GM12878 (cell line): ENCODE measurements at regions not wholly inside any gene's neighbourhood (a gene's known extent, or its start where the extent isn't known, plus 50 kb on each side); places are given as distances from the start of the nearest gene placed in this dataset.

Experiments
- ATAC-seq: fragments of 200-7000 bp; cut with Tn5 transposase; 3 replicates; pipeline ENCODE4 v1.9.1; 2020; ENCODE audit warnings: mild to moderate bottlenecking, moderate library complexity
- BruUV-seq: library from RNA; stranded (reverse); fragments of 400-500 nt; replicated peaks from 2 replicates; lab custom pipeline; 2021; lab: Mats Ljungman, UMichigan
- CTCF ChIA-PET: fragments of 300-600 bp; sonication (Branson Sonifier 250); formaldehyde crosslinking; extraction: SDS; loops from one replicate; lab custom pipeline; 2021; ENCODE audit warnings: inconsistent platforms; lab: Yijun Ruan, JAX
- POLR2A ChIA-PET: fragments of 350-600 bp; formaldehyde crosslinking; extraction: SDS; loops from one replicate; lab custom pipeline; 2021; ENCODE audit warnings: inconsistent platforms; lab: Charles Lee
- RAD21 ChIA-PET: fragments of 300-600 bp; sonication (Branson Sonifier 250); formaldehyde crosslinking; loops from one replicate; lab custom pipeline; 2023; ENCODE audit warnings: antibody characterized with exemption; ENCODE audit not compliant: unreplicated experiment; lab: Charles Lee
- SMC1A ChIA-PET: fragments of 300-600 bp; sonication (Branson Sonifier 250); formaldehyde crosslinking; loops from one replicate; lab custom pipeline; 2023; ENCODE audit not compliant: unreplicated experiment, uncharacterized antibody; lab: Charles Lee
- DNase-seq: peaks from one replicate; pipeline ENCODE4 v3.0.0-alpha.2; 2011; ENCODE audit warnings: low read depth, low spot score
- FAIRE-seq: peaks from 3 replicates; lab custom pipeline; 2011; peaks lifted over from hg19 to GRCh38; lab: Jason Lieb, UNC
- H2AFZ ChIP-seq: 2 replicates; pipeline ENCODE4 v1.6.0; 2011; ENCODE audit warnings: low read depth, low read length, control low read depth; ENCODE audit not compliant: control insufficient read depth
- H3K27ac ChIP-seq: 2 replicates; pipeline ENCODE4 v1.5.1; 2011; ENCODE audit warnings: control low read depth; ENCODE audit not compliant: control insufficient read depth, insufficient read depth
- H3K27me3 ChIP-seq, 2 experiments: replicated peaks in 1 of 2; 2 replicates each; pipeline versions ENCODE4 v1.6.0 to v1.6.1; 2011; ENCODE audit warnings: low read length in 1 of 2; ENCODE audit not compliant: control insufficient read depth in 2 of 2, insufficient read depth in 2 of 2
- H3K36me3 ChIP-seq, 2 experiments: 2 replicates each; pipeline ENCODE4 v1.5.1; 2011; ENCODE audit warnings: low read length in 1 of 2; ENCODE audit not compliant: control insufficient read depth in 2 of 2, insufficient read depth in 2 of 2
- H3K4me1 ChIP-seq: 2 replicates; pipeline ENCODE4 v1.6.1; 2011; ENCODE audit warnings: mild to moderate bottlenecking, low read length, moderate library complexity, mixed read lengths; ENCODE audit not compliant: control insufficient read depth, insufficient read depth
- H3K4me2 ChIP-seq: 2 replicates; pipeline ENCODE4 v1.6.0; 2011; ENCODE audit warnings: control low read depth; ENCODE audit not compliant: control insufficient read depth, insufficient read depth
- H3K4me3 ChIP-seq: fragments of 200-600 bp; sonication (generic); 2 replicates; pipeline ENCODE4 v1.5.1; 2016
- H3K79me2 ChIP-seq: 2 replicates; pipeline ENCODE4 v1.6.0; 2011; ENCODE audit warnings: low read length; ENCODE audit not compliant: control insufficient read depth, insufficient read depth
- H3K9ac ChIP-seq: 2 replicates; pipeline ENCODE4 v1.8.0; 2011; ENCODE audit warnings: low read length, control low read depth, mixed read lengths; ENCODE audit not compliant: control insufficient read depth, insufficient read depth
- H3K9me3 ChIP-seq: replicated peaks from 3 replicates; pipeline ENCODE4 v1.5.1; 2011; ENCODE audit warnings: mild to moderate bottlenecking, low read length; ENCODE audit not compliant: control insufficient read depth, insufficient read depth
- H4K20me1 ChIP-seq: 2 replicates; pipeline ENCODE4 v1.6.0; 2011; ENCODE audit not compliant: control insufficient read depth, insufficient read depth
- POU2F2 ChIP-seq: IDR thresholded peaks from 3 replicates; pipeline ENCODE4 v1.6.1; 2011; ENCODE audit warnings: low read depth, mild to moderate bottlenecking, low read length, borderline replicate concordance
- RUNX3 ChIP-seq: IDR thresholded peaks from 2 replicates; pipeline ENCODE4 v1.6.1; 2012; ENCODE audit warnings: low read length, inconsistent platforms
- ZNF622 ChIP-seq: fragments of 450-650 bp; IDR thresholded peaks from 2 replicates; pipeline ENCODE4 v1.6.1; 2017; ENCODE audit warnings: mild to moderate bottlenecking, inconsistent platforms
- WGBS: methylation state at CpG from one replicate; pipeline ENCODE4 v1.1.6; 2016; ENCODE audit warnings: low lambda C conversion rate; ENCODE audit not compliant: insufficient replicate concordance, insufficient coverage; ENCODE audit errors: missing lambda C conversion rate; 5-methylcytosine and 5-hydroxymethylcytosine counted together
- in situ Hi-C: fragments of 300-500 bp; cut with MboI; formaldehyde crosslinking; loops from 9 replicates; pipeline ENCODE4 v1.14.3; 2018; ENCODE audit warnings: mixed read lengths
- intact Hi-C: fragments of 100-400 bp; cut with micrococcal nuclease; formaldehyde crosslinking; loops from one replicate; pipeline ENCODE4 v1.14.2; 2022; ENCODE audit not compliant: unreplicated experiment
- TF ChIP-seq, protein P1 (sequence below): fragments of 450-650 bp; IDR thresholded peaks from 2 replicates; pipeline ENCODE4 v1.6.1; 2017; ENCODE audit warnings: mild to moderate bottlenecking, moderate library complexity

DNA sequence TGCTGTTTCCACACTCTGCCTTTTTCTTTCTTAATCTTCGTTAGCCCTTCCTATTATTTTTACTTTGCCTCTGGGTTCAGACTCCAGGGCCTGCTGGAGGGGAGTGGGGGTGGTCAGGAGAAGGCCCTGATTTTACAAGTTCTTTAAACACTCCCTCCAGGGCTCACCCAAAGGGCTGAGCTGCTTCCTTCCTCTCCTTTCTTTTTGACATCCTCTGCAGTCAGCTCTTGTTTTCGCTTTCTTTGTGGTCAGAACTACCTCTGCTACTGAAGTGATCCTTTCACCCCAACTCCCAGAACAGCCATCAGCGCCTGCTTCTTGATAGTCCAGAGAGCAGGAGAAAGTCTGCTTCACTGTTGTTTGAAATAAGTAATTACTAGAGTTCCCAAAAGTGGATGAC is 925.7 kb downstream of the EPHA4 start:
- peak overlapping the region; percentile 28; the same call in 1 of the 2 replicates for H2AFZ ChIP-seq
- intact Hi-C loops, result no loop called here
- no peaks in the 10 kb centered on the region for H3K27me3 ChIP-seq
- H3K27ac ChIP-seq, result no peak overlapping the region
- in situ Hi-C loops, result no loop called here
- H3K4me2 ChIP-seq, result no peak overlapping the region
- peak; percentile 95 for ATAC-seq
- POLR2A ChIA-PET, result no interaction called here
- no peak for FAIRE-seq
- no peaks in the 10 kb centered on the region for H4K20me1 ChIP-seq
- no peak for DNase-seq
- peak; percentile 23; the same call in 1 of the 2 replicates for TF ChIP-seq RUNX3
- TF ChIP-seq ZNF622, result no peak
- no peak for TF ChIP-seq POU2F2
- TF ChIP-seq, protein P1, sequence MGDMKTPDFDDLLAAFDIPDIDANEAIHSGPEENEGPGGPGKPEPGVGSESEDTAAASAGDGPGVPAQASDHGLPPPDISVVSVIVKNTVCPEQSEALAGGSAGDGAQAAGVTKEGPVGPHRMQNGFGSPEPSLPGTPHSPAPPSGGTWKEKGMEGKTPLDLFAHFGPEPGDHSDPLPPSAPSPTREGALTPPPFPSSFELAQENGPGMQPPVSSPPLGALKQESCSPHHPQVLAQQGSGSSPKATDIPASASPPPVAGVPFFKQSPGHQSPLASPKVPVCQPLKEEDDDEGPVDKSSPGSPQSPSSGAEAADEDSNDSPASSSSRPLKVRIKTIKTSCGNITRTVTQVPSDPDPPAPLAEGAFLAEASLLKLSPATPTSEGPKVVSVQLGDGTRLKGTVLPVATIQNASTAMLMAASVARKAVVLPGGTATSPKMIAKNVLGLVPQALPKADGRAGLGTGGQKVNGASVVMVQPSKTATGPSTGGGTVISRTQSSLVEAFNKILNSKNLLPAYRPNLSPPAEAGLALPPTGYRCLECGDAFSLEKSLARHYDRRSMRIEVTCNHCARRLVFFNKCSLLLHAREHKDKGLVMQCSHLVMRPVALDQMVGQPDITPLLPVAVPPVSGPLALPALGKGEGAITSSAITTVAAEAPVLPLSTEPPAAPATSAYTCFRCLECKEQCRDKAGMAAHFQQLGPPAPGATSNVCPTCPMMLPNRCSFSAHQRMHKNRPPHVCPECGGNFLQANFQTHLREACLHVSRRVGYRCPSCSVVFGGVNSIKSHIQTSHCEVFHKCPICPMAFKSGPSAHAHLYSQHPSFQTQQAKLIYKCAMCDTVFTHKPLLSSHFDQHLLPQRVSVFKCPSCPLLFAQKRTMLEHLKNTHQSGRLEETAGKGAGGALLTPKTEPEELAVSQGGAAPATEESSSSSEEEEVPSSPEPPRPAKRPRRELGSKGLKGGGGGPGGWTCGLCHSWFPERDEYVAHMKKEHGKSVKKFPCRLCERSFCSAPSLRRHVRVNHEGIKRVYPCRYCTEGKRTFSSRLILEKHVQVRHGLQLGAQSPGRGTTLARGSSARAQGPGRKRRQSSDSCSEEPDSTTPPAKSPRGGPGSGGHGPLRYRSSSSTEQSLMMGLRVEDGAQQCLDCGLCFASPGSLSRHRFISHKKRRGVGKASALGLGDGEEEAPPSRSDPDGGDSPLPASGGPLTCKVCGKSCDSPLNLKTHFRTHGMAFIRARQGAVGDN, result no peak
- TF ChIP-seq, all 136 proteins: peak for 1
- H3K4me1 ChIP-seq, result peaks cover 3% of the 10 kb centered on the region; the same call in 1 of the 2 replicates
- ChIA-PET SMC1A (no interaction called here), RAD21 (no interaction called here), CTCF (interaction anchor here (0.7 kb wide), 1 partner anchor 292 kb away, joined by 3 read pairs; no protein-coding TSS in a partner anchor)
- H3K9ac ChIP-seq, result no peak overlapping the region
- no TSS peak for BruUV-seq
- H3K4me3 ChIP-seq, result no peak overlapping the region
- WGBS, result 0% methylated on average over 3 of the region's 3 CpGs
- no peaks in the 10 kb centered on the region for H3K36me3 ChIP-seq
- no peaks in the 10 kb centered on the region for H3K79me2 ChIP-seq
- no peaks in the 10 kb centered on the region for H3K9me3 ChIP-seq
